HUES6 (cell line): ENCODE measurements at regions not wholly inside any gene's neighbourhood (a gene's known extent, or its start where the extent isn't known, plus 50 kb on each side); places are given as distances from the start of the nearest gene placed in this dataset.

Source experiments
- H3K27ac ChIP-seq: 2 replicates; pipeline ENCODE4 v1.7.0; 2013; ENCODE audit warnings: low read depth, mild to moderate bottlenecking, low read length, inconsistent platforms
- H3K27me3 ChIP-seq: 2 replicates; pipeline ENCODE4 v1.6.1; 2013; ENCODE audit warnings: low read length; ENCODE audit not compliant: control insufficient read depth, insufficient read depth
- H3K36me3 ChIP-seq: 2 replicates; pipeline ENCODE4 v1.6.1; 2013; ENCODE audit warnings: low read length; ENCODE audit not compliant: control insufficient read depth, insufficient read depth
- H3K4me1 ChIP-seq: 2 replicates; pipeline ENCODE4 v1.6.1; 2013; ENCODE audit warnings: low read length; ENCODE audit not compliant: control insufficient read depth, insufficient read depth
- H3K4me3 ChIP-seq: 2 replicates; pipeline ENCODE4 v1.5.1; 2013; ENCODE audit warnings: low read depth, low read length
- H3K9ac ChIP-seq: one replicate; pipeline ENCODE4 v1.6.1; 2013; ENCODE audit warnings: mild to moderate bottlenecking, low read length
- H3K9me3 ChIP-seq: 2 replicates; pipeline ENCODE4 v1.6.1; 2013; ENCODE audit warnings: low read depth, low read length; ENCODE audit not compliant: control insufficient read depth, insufficient read depth

GRCh38 chr3:22608721-22609120, 594.4 kb upstream of the UBE2E2 start:
- H3K36me3 ChIP-seq: no peaks in the 10 kb centered on the region
- H3K27ac ChIP-seq: no peak overlapping the region
- H3K4me1 ChIP-seq: no peaks in the 10 kb centered on the region
- H3K9ac ChIP-seq: no peak overlapping the region
- no peaks in the 10 kb centered on the region for H3K27me3 ChIP-seq
- H3K4me3 ChIP-seq: no peak overlapping the region
- H3K9me3 ChIP-seq: no peaks in the 10 kb centered on the region

- no peaks in the 10 kb centered on the region for H3K36me3 ChIP-seq
- H3K4me3 ChIP-seq: no peak overlapping the region
- no peaks in the 10 kb centered on the region for H3K4me1 ChIP-seq
- H3K9me3 ChIP-seq: no peaks in the 10 kb centered on the region
- H3K27me3 ChIP-seq: no peaks in the 10 kb centered on the region
- no peak overlapping the region for H3K27ac ChIP-seq
- H3K9ac ChIP-seq: no peak overlapping the region
These were observed 594.0 kb upstream of the UBE2E2 start for GRCh38 chr3:22609139-22609538.

DNA sequence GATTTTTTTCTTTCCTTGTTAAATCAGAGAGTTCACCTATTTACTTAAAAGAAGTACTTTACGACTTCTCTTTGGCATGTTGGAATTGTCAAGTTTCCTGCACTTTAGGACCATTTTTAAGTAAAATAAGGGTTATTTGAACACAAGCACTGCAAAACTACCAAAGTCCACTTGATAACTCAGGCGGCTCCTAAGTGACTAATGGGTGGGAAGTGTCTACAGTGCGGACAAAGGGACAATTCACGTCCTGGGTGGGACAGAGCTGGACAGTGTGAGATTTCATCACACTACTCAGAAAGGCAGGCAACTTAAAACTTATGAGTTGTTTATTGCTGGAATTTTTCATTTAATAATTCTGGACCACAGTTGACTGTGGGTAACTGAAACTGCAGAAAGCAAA, 590.2 kb upstream of the UBE2E2 start:
- Histone ChIP-seq H3K9ac (no peak overlapping the region), H3K27me3 (no peaks in the 10 kb centered on the region; the same call in 1 of the 2 replicates), H3K4me3 (no peak overlapping the region), H3K27ac (no peak overlapping the region), H3K9me3 (no peaks in the 10 kb centered on the region), H3K36me3 (no peaks in the 10 kb centered on the region), H3K4me1 (no peaks in the 10 kb centered on the region)

GRCh38 chr3:22615790-22616189, 587.3 kb upstream of the UBE2E2 start:
- Histone ChIP-seq H3K4me3 (no peak overlapping the region), H3K9ac (no peak overlapping the region), H3K27ac (no peak overlapping the region), H3K27me3 (no peaks in the 10 kb centered on the region; the same call in 1 of the 2 replicates), H3K9me3 (no peaks in the 10 kb centered on the region), H3K36me3 (no peaks in the 10 kb centered on the region), H3K4me1 (no peaks in the 10 kb centered on the region)

GRCh38 chr3:22617372-22617771, 585.8 kb upstream of the UBE2E2 start:
- H3K9ac ChIP-seq: no peak overlapping the region
- no peaks in the 10 kb centered on the region for H3K4me1 ChIP-seq
- no peaks in the 10 kb centered on the region for H3K9me3 ChIP-seq
- H3K27ac ChIP-seq: no peak overlapping the region
- no peak overlapping the region for H3K4me3 ChIP-seq
- H3K36me3 ChIP-seq: no peaks in the 10 kb centered on the region
- H3K27me3 ChIP-seq: no peaks in the 10 kb centered on the region; the same call in 1 of the 2 replicates

DNA sequence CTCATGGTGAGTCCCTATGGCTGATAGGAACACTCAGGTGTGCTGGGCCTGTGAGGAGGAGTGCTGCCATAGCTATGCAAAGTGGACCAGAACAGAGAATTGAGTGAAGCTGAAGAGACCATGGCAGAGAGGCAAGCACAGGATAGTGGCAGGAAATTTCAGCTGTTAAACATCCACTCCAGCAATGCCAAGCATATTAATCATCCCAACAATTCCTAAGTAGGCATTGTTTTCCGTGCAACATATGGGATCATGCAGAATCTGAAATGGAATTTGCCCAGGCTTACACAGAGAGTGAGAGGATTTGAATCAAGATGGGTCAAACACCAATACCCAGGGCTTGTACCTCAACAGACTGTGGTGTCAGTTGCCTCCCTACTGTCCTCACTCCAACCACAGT, 582.6 kb upstream of the UBE2E2 start:
- Histone ChIP-seq H3K4me1 (no peaks in the 10 kb centered on the region), H3K27me3 (no peaks in the 10 kb centered on the region; the same call in 1 of the 2 replicates), H3K4me3 (no peak overlapping the region), H3K9me3 (no peaks in the 10 kb centered on the region), H3K36me3 (no peaks in the 10 kb centered on the region), H3K9ac (no peak overlapping the region), H3K27ac (no peak overlapping the region)

- Histone ChIP-seq H3K27me3 (no peaks in the 10 kb centered on the region; the same call in 1 of the 2 replicates), H3K4me1 (no peaks in the 10 kb centered on the region), H3K4me3 (no peak overlapping the region), H3K9me3 (no peaks in the 10 kb centered on the region; the same call in 1 of the 2 replicates), H3K36me3 (no peaks in the 10 kb centered on the region), H3K9ac (no peak overlapping the region), H3K27ac (no peak overlapping the region)
These were observed 581.8 kb upstream of the UBE2E2 start for GRCh38 chr3:22621205-22621809.

DNA sequence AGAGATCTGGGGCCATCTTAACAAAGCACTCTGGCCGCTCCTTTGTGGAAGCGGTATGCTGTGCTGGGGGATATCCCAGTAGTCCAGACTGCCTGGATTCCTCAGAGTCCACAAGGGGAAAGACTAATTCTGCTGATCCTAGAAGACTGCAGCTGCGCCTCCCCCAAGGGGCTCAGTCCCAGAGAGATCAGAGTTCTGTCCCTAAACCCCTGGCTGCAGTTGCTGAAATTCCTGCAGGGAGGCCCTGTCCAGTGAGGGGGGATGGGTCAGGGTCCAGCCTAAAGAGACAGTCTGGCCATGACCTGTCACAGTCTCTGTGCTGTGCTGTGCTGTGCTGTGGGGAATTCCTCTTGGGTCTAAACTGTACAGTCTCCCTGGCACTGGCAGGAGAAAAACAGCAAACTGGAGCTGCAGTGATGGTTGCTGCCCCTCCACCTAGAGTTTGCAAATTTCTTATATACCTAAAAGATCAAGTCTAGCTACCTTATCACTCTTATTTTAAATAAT, 575.1 kb upstream of the UBE2E2 start:
- Histone ChIP-seq H3K4me1 (no peaks in the 10 kb centered on the region), H3K36me3 (no peaks in the 10 kb centered on the region), H3K27me3 (no peaks in the 10 kb centered on the region), H3K9me3 (no peaks in the 10 kb centered on the region; the same call in 1 of the 2 replicates), H3K9ac (no peak overlapping the region), H3K4me3 (no peak overlapping the region), H3K27ac (no peak overlapping the region)

DNA sequence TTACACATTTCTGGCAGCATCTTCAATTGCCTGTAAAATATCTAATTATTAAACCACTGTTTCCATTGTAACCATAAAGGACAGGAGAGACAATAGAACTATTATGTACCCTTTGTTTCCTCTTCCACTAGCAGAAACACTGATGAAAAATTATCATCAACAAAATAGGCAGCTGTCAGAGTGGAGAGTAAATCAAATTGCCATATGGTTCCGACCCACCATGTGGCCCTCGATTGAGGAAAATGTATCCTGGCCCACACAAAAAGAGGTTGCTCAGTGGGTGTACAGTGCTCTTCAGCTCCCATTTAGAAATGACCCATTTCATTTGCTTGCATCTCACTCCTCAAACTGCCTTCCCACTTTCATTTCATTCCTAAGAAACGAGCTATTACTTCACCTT, 570.6 kb upstream of the UBE2E2 start:
- no peak overlapping the region for H3K9ac ChIP-seq
- H3K4me1 ChIP-seq: peaks cover 8% of the 10 kb centered on the region
- H3K9me3 ChIP-seq: peaks cover 2% of the 10 kb centered on the region; the same call in 1 of the 2 replicates
- H3K27me3 ChIP-seq: no peaks in the 10 kb centered on the region
- no peak overlapping the region for H3K27ac ChIP-seq
- H3K4me3 ChIP-seq: no peak overlapping the region
- H3K36me3 ChIP-seq: no peaks in the 10 kb centered on the region

DNA sequence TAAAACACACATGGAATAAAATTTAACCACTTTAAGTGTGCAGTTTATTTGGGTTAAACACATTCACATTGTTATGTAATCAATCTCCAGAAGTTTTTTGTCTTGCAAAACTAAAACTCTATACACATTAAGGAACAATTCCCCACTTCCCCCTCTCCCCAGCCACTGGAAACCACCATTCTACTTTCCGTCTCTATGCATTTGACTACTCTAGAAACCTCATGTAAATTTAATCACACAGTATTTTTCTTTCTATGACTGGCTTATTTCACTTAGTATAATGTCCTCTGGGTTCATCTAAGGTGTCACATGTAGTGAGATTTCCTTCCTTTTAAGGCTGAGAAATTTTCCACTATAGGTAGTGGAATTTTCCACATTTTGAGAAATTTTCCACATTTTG, 568.7 kb upstream of the UBE2E2 start:
- Histone ChIP-seq H3K27ac (no peak overlapping the region), H3K9ac (no peak overlapping the region), H3K4me1 (peaks cover 8% of the 10 kb centered on the region), H3K4me3 (no peak overlapping the region), H3K9me3 (peaks cover 2% of the 10 kb centered on the region; the same call in 1 of the 2 replicates), H3K36me3 (no peaks in the 10 kb centered on the region), H3K27me3 (no peaks in the 10 kb centered on the region)

DNA sequence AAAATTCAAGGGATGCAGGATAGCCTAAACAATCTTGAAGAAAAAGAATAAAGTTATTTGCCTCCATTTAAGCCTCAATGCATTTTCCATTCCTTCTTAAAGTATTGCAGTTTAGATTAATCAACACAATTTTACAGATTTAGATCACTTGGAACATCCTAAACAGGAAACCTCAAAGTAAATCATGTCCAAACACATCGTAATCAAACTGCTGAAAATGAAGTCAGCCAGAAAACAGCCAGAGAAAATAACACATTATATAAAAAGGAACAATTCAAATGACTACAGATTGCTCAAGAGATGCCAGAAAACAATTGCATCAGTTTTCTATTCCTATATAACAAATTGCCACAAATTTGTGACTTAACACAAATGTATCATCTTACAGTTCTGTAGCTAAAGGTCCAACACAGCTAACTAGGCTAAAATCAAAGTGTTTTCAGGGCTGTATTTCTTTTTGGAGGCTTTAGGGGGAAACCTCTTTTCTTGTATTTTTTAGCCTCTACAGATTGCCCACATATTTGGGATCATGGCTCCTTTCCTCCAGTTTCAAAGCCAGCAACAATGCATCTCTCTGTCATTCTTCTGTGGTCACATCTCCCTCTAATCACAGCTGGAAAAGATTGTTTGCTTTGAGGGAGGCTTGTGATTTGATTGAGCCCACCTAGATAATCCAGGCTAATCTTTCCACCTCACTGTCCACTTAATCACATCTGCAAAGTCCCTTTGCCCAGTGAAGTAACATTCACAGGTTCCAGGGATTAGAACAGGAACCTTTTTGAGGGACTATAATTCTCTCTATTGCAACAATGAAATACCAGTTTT, 543.3 kb upstream of the UBE2E2 start:
- H3K27ac ChIP-seq: no peak overlapping the region
- H3K4me3 ChIP-seq: no peak overlapping the region

More for the DNA sequence above, 543.3 kb upstream of the UBE2E2 start:
- Histone ChIP-seq H3K4me1 (no peaks in the 10 kb centered on the region), H3K9ac (no peak overlapping the region), H3K27me3 (no peaks in the 10 kb centered on the region), H3K9me3 (no peaks in the 10 kb centered on the region), H3K36me3 (no peaks in the 10 kb centered on the region)
